Hepatocyte (in vitro differentiated cells): ENCODE measurements at regions not wholly inside any gene's neighbourhood (a gene's known extent, or its start where the extent isn't known, plus 50 kb on each side); places are given as distances from the start of the nearest gene placed in this dataset.

Experiments
- DNase-seq: peaks from one replicate; pipeline ENCODE4 v3.0.0-alpha.2; 2016; ENCODE audit warnings: low spot score
- H2AFZ ChIP-seq: fragments of 200-600 bp; sonication (generic); 2 replicates; pipeline ENCODE4 v1.6.0; 2016; ENCODE audit warnings: antibody characterized with exemption, mild to moderate bottlenecking
- H3K27ac ChIP-seq: fragments of 200-600 bp; sonication (generic); 2 replicates; pipeline ENCODE4 v1.5.1; 2016; ENCODE audit warnings: mild to moderate bottlenecking
- H3K27me3 ChIP-seq: fragments of 200-600 bp; sonication (generic); 2 replicates; pipeline ENCODE4 v1.6.1; 2016
- H3K36me3 ChIP-seq: fragments of 200-600 bp; sonication (generic); replicated peaks from 2 replicates; pipeline ENCODE4 v1.5.1; 2016; ENCODE audit warnings: low read depth; ENCODE audit not compliant: insufficient read depth
- H3K4me1 ChIP-seq: fragments of 200-600 bp; sonication (generic); 2 replicates; pipeline ENCODE4 v1.5.1; 2016; ENCODE audit warnings: mild to moderate bottlenecking, moderate library complexity; ENCODE audit not compliant: insufficient read depth
- H3K4me2 ChIP-seq: fragments of 200-600 bp; sonication (generic); 2 replicates; pipeline ENCODE4 v1.6.0; 2016
- H3K4me3 ChIP-seq: fragments of 200-600 bp; sonication (generic); 2 replicates; pipeline ENCODE4 v1.5.1; 2016; ENCODE audit warnings: mild to moderate bottlenecking
- H3K79me2 ChIP-seq: fragments of 200-600 bp; sonication (generic); 2 replicates; pipeline ENCODE4 v1.6.0; 2017; ENCODE audit warnings: mild to moderate bottlenecking
- H3K9me2 ChIP-seq: fragments of 200-600 bp; sonication (generic); replicated peaks from 2 replicates; pipeline ENCODE4 v1.6.0; 2017; ENCODE audit warnings: mild to moderate bottlenecking; ENCODE audit not compliant: insufficient read depth
- H3K9me3 ChIP-seq: fragments of 200-600 bp; sonication (generic); 2 replicates; pipeline ENCODE4 v1.5.1; 2016; ENCODE audit warnings: low read depth, mild to moderate bottlenecking
- H4K20me1 ChIP-seq: fragments of 200-600 bp; sonication (generic); 2 replicates; pipeline ENCODE4 v1.6.0; 2016; ENCODE audit warnings: mild to moderate bottlenecking; ENCODE audit not compliant: insufficient read depth, poor library complexity, severe bottlenecking
- EZH2 ChIP-seq: fragments of 200-600 bp; sonication (generic); IDR thresholded peaks from 2 replicates; pipeline ENCODE4 v1.6.1; 2016; ENCODE audit warnings: antibody characterized with exemption, mild to moderate bottlenecking, borderline replicate concordance
- EZH2phosphoT487 ChIP-seq: fragments of 200-600 bp; sonication (generic); IDR thresholded peaks from one replicate; pipeline ENCODE4 v1.6.1; 2018; ENCODE audit warnings: antibody characterized with exemption, mild to moderate bottlenecking, low read depth, moderate library complexity; ENCODE audit not compliant: unreplicated experiment, severe bottlenecking
- WGBS: methylation state at CpG from one replicate; pipeline ENCODE4 v1.1.6; 2016; ENCODE audit warnings: low lambda C conversion rate; ENCODE audit errors: missing lambda C conversion rate; 5-methylcytosine and 5-hydroxymethylcytosine counted together
- TF ChIP-seq, protein P1 (sequence below): fragments of 200-600 bp; sonication (generic); IDR thresholded peaks from 2 replicates; pipeline ENCODE4 v1.5.1; 2016; ENCODE audit warnings: antibody characterized with exemption, mild to moderate bottlenecking; ENCODE audit not compliant: poor library complexity

DNA sequence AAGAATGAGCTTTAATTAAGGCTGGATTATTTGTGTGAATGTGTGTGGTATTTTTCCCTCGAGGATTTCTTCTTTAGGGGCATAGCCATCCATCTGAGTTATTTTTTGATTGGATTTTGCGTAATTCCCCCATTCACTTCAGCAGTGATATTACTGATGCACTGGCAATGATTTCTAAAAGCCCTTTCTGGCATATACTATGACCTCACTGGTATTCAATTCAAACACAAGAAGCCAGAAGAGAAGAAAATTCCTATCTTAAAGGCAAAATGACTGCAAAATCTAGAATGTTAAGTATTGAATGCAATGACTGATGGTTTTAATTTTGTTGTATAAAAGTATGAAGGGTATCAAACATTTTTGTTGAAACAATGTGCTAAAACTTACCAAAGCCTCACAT, 71.1 kb upstream of the DDIT4L start:
- Histone ChIP-seq H3K4me2 (no peak overlapping the region), H4K20me1 (no peaks in the 10 kb centered on the region), H3K36me3 (no peaks in the 10 kb centered on the region), H3K9me2 (no peaks in the 10 kb centered on the region), H3K27ac (no peak overlapping the region), H2AFZ (no peak overlapping the region), H3K27me3 (no peaks in the 10 kb centered on the region), H3K4me3 (no peak overlapping the region), H3K9me3 (no peaks in the 10 kb centered on the region), H3K4me1 (no peaks in the 10 kb centered on the region), H3K79me2 (no peaks in the 10 kb centered on the region)
- TF ChIP-seq, protein P1, sequence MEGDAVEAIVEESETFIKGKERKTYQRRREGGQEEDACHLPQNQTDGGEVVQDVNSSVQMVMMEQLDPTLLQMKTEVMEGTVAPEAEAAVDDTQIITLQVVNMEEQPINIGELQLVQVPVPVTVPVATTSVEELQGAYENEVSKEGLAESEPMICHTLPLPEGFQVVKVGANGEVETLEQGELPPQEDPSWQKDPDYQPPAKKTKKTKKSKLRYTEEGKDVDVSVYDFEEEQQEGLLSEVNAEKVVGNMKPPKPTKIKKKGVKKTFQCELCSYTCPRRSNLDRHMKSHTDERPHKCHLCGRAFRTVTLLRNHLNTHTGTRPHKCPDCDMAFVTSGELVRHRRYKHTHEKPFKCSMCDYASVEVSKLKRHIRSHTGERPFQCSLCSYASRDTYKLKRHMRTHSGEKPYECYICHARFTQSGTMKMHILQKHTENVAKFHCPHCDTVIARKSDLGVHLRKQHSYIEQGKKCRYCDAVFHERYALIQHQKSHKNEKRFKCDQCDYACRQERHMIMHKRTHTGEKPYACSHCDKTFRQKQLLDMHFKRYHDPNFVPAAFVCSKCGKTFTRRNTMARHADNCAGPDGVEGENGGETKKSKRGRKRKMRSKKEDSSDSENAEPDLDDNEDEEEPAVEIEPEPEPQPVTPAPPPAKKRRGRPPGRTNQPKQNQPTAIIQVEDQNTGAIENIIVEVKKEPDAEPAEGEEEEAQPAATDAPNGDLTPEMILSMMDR: no peak
- no peak for TF ChIP-seq EZH2phosphoT487
- no peak for TF ChIP-seq EZH2
- 78% methylated on average over 2 of the region's 2 CpGs for WGBS
- DNase-seq: no peak

DNA sequence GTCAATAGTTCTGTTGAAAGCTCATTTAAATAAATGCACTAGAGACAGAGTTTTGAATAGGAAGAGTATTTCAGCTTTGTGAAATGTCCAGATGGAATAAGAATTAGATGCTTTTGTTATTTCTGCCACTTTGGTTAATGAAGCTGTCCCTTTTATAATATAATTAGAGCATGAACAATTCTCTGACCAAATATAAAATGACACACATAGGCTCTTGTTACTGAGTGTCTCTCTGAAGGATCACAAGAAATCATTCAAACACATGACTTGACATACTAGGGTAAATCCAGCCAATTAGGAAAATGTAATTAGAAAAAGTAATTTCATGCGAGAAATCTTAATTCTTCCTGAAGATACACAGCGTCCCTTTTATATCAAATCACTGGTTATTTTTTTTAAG, 68.4 kb upstream of the DDIT4L start:
- H3K27me3 ChIP-seq: no peaks in the 10 kb centered on the region
- H3K9me3 ChIP-seq: no peaks in the 10 kb centered on the region
- no peak overlapping the region for H3K4me3 ChIP-seq
- H3K4me1 ChIP-seq: no peaks in the 10 kb centered on the region
- no peak for DNase-seq
- no peaks in the 10 kb centered on the region for H3K36me3 ChIP-seq
- H2AFZ ChIP-seq: no peak overlapping the region
- 96% methylated on average over 2 of the region's 2 CpGs for WGBS
- no peaks in the 10 kb centered on the region for H3K79me2 ChIP-seq
- no peaks in the 10 kb centered on the region for H4K20me1 ChIP-seq
- TF ChIP-seq EZH2 (no peak), EZH2phosphoT487 (no peak)
- no peak overlapping the region for H3K4me2 ChIP-seq
- no peak overlapping the region for H3K27ac ChIP-seq
- H3K9me2 ChIP-seq: no peaks in the 10 kb centered on the region

DNA sequence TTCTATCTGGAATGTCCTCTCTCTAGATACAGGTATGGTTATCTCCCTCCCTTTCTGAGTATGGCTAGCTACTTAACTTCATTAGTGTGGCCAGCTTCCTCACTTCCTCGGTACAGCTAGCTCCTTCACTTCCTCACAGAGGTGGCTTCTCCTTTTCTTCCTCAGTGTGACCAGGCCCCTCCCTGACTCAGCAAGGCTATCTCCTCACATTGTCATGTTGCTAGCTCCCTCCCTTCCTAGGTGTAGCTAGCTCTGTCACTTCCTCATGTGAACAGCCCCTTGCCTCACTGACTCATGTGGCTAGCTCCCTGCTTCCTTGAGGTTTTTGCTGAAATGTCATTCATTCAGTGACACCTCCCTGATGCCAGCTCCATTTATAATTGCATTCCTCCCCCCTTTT, 67.3 kb upstream of the DDIT4L start:
- no peak for TF ChIP-seq EZH2
- TF ChIP-seq, protein P1: no peak
- TF ChIP-seq EZH2phosphoT487: no peak
- no peak overlapping the region for H3K4me2 ChIP-seq
- no peaks in the 10 kb centered on the region for H4K20me1 ChIP-seq
- no peaks in the 10 kb centered on the region for H3K9me2 ChIP-seq
- H3K9me3 ChIP-seq: no peaks in the 10 kb centered on the region
- H3K36me3 ChIP-seq: no peaks in the 10 kb centered on the region
- H3K79me2 ChIP-seq: no peaks in the 10 kb centered on the region
- no peak overlapping the region for H3K27ac ChIP-seq
- H3K27me3 ChIP-seq: no peaks in the 10 kb centered on the region
- no peaks in the 10 kb centered on the region for H3K4me1 ChIP-seq
- H2AFZ ChIP-seq: no peak overlapping the region
- 71% methylated on average over 1 of the region's 1 CpG for WGBS
- H3K4me3 ChIP-seq: no peak overlapping the region
- peak; percentile 32 for DNase-seq

DNA sequence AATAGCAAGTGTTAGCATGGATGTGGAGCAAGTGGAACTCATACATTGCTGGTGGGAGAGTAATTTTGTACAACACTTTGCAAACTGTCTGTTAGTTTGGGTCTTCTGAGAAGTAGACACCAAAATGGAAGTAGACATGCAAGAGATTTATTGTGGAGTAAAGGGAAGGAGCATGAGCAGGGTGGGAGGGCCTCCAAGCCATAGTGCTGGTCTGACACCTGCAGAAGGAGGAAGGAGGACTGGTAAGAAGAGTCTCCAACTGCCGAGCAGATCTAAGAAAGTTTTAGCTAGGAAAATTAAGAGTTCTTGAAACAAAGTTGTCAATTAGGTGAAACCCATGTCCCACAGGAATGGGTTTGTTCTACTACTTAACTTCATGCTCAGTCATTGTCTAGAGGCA, 64.0 kb upstream of the DDIT4L start:
- Histone ChIP-seq H3K27ac (no peak overlapping the region), H2AFZ (no peak overlapping the region), H3K9me3 (no peaks in the 10 kb centered on the region), H3K4me2 (no peak overlapping the region), H3K4me3 (no peak overlapping the region), H4K20me1 (no peaks in the 10 kb centered on the region), H3K9me2 (no peaks in the 10 kb centered on the region), H3K79me2 (no peaks in the 10 kb centered on the region), H3K36me3 (no peaks in the 10 kb centered on the region), H3K4me1 (no peaks in the 10 kb centered on the region), H3K27me3 (no peaks in the 10 kb centered on the region)
- DNase-seq: no peak
- WGBS: 94% methylated on average over 1 of the region's 1 CpG
- no peak for TF ChIP-seq EZH2
- TF ChIP-seq EZH2phosphoT487: no peak
- TF ChIP-seq, protein P1: no peak
